ENCODE measurements at regions not wholly inside any gene's neighbourhood (a gene's known extent, or its start where the extent isn't known, plus 50 kb on each side); places are given as distances from the start of the nearest gene placed in this dataset.

DNA sequence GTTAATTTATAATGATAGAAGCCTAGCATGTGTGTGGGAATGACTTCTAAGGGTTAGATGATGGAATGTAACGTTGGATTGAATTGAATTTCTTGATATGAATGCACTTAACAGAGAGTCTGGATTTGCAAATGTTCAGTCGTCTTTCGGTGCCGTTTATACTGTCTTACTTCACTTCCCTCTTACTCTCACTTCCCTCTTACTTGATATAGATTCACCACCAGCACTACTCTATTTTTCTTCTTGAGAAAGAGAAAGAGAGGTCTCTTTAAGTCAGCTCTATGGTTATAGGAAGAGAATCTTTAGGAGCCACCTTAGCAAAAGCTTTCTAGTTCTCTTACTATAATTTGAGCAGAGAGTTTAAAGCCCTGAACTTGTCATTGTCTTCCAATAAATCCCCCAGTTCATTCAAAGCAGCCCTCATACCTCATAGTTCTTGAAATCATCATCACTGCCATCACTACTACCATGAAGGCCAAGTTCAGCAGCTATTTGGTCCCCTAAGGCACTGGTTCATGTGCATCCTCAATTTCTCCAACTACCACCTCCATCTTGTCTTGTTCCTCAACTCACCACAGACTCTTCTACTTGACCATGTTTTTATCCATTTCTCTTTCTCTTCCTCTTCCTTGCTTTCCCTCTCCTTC, 501.7 kb upstream of the TCF4 start:
- Histone ChIP-seq H3K27ac (ENCODE audit: low read depth, low read length) (no peak overlapping the region), H3K9me3 (ENCODE audit: control insufficient read depth, insufficient read depth, low read length) (no peaks in the 10 kb centered on the region), H3K4me3 (ENCODE audit: low read depth, low read length) (no peak overlapping the region), H3K27me3 (ENCODE audit: control insufficient read depth, insufficient read depth, low read length) (no peaks in the 10 kb centered on the region)
- ChIA-PET POLR2A (no interaction called here), CTCF (no interaction called here)
- TF ChIP-seq, protein P1, sequence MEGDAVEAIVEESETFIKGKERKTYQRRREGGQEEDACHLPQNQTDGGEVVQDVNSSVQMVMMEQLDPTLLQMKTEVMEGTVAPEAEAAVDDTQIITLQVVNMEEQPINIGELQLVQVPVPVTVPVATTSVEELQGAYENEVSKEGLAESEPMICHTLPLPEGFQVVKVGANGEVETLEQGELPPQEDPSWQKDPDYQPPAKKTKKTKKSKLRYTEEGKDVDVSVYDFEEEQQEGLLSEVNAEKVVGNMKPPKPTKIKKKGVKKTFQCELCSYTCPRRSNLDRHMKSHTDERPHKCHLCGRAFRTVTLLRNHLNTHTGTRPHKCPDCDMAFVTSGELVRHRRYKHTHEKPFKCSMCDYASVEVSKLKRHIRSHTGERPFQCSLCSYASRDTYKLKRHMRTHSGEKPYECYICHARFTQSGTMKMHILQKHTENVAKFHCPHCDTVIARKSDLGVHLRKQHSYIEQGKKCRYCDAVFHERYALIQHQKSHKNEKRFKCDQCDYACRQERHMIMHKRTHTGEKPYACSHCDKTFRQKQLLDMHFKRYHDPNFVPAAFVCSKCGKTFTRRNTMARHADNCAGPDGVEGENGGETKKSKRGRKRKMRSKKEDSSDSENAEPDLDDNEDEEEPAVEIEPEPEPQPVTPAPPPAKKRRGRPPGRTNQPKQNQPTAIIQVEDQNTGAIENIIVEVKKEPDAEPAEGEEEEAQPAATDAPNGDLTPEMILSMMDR (IDR thresholded peaks at IDR 0.05; ENCODE audit: low read depth, low read length), result no peak
- DNase-seq (ENCODE audit: low read depth, low spot score), result no peak

DNA sequence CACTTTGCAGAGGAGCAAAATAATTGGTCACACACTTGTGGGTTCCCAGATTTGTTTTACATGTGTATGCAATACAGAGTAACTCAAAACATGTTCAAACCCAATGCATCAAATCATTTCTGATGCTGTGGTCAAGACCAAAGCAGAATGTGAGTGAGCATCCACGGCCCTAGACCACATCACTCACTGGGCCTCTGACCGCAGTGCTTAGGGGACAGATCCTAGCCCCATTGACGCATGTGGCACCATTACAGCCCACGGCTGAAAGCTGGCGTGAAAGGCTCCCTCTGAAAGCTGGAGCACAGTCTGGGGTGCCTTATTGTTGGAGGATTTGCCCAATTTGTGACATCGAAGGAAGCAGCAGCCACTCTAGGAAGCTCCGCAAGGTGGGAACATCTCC, 498.8 kb upstream of the TCF4 start:
- DNase-seq (ENCODE audit: low read depth, low spot score), result no peak
- Histone ChIP-seq H3K27ac (ENCODE audit: low read depth, low read length) (no peak overlapping the region), H3K4me3 (ENCODE audit: low read depth, low read length) (no peak overlapping the region), H3K9me3 (ENCODE audit: control insufficient read depth, insufficient read depth, low read length) (no peaks in the 10 kb centered on the region), H3K27me3 (ENCODE audit: control insufficient read depth, insufficient read depth, low read length) (no peaks in the 10 kb centered on the region)
- POLR2A ChIA-PET, result interaction anchor here (0.6 kb wide), 1 partner anchor 514 kb away, joined by 6 read pairs; no protein-coding TSS in a partner anchor
- CTCF ChIA-PET, result no interaction called here
- TF ChIP-seq, protein P1 (IDR thresholded peaks at IDR 0.05; ENCODE audit: low read depth, low read length), result no peak

DNA sequence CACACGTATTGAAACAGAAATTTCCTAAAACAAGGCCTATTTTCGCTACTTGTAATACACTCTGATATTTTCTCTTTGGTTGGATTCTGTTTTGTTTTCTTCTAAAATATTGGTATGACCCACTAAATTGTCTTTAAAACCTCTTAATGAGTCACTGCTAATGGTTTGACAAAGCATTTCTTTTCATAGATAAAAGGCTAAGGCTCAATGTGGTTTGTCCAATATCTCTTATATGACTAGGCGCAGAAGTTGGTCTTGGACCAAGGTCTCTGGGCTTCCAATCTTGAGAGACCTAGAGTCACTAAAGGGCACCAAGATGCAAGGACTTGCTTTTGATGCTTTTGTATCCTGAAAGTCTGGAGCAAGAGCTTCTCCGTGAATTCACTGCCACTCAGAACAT, 498.2 kb upstream of the TCF4 start:
- H3K27ac ChIP-seq (ENCODE audit: low read depth, low read length), result no peak overlapping the region
- DNase-seq (ENCODE audit: low read depth, low spot score), result no peak
- ChIA-PET POLR2A (no interaction called here), CTCF (interaction anchor here (0.5 kb wide), 1 partner anchor 764 kb away, joined by 3 read pairs; no protein-coding TSS in a partner anchor)
- TF ChIP-seq, protein P1 (IDR thresholded peaks at IDR 0.05; ENCODE audit: low read depth, low read length), result no peak
- no peaks in the 10 kb centered on the region for H3K27me3 ChIP-seq (ENCODE audit: control insufficient read depth, insufficient read depth, low read length)
- no peak overlapping the region for H3K4me3 ChIP-seq (ENCODE audit: low read depth, low read length)
- no peaks in the 10 kb centered on the region for H3K9me3 ChIP-seq (ENCODE audit: control insufficient read depth, insufficient read depth, low read length)

DNA sequence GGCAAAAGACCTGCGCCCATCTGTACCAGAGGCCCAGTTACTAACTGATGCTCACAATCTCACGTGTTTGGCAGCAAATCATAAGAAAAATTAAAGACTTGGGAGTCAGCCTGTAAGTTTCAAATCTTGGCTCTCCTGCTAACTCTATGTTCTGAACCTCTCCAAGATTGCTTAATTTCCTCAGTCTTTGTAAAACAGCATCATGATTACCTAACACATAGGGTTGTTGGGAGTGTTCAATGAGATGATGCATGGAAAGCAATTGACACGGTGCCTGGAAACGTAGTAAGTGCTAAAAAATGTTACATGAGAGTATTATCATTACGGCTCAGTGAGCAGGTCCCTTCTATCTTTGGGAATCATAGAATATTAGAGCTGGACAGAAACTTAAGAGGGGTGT, 497.6 kb upstream of the TCF4 start:
- Histone ChIP-seq H3K27me3 (ENCODE audit: control insufficient read depth, insufficient read depth, low read length) (no peaks in the 10 kb centered on the region), H3K9me3 (ENCODE audit: control insufficient read depth, insufficient read depth, low read length) (no peaks in the 10 kb centered on the region), H3K27ac (ENCODE audit: low read depth, low read length) (no peak overlapping the region), H3K4me3 (ENCODE audit: low read depth, low read length) (no peak overlapping the region)
- ChIA-PET CTCF (interaction anchor here (0.5 to 2.5 kb wide), 2 partner anchors 491 to 764 kb away, joined by 3 to 8 read pairs; no protein-coding TSS in a partner anchor), POLR2A (no interaction called here)
- peak; percentile 30 for DNase-seq (ENCODE audit: low read depth, low spot score)
- TF ChIP-seq, protein P1 (IDR thresholded peaks at IDR 0.05; ENCODE audit: low read depth, low read length), result no peak

DNA sequence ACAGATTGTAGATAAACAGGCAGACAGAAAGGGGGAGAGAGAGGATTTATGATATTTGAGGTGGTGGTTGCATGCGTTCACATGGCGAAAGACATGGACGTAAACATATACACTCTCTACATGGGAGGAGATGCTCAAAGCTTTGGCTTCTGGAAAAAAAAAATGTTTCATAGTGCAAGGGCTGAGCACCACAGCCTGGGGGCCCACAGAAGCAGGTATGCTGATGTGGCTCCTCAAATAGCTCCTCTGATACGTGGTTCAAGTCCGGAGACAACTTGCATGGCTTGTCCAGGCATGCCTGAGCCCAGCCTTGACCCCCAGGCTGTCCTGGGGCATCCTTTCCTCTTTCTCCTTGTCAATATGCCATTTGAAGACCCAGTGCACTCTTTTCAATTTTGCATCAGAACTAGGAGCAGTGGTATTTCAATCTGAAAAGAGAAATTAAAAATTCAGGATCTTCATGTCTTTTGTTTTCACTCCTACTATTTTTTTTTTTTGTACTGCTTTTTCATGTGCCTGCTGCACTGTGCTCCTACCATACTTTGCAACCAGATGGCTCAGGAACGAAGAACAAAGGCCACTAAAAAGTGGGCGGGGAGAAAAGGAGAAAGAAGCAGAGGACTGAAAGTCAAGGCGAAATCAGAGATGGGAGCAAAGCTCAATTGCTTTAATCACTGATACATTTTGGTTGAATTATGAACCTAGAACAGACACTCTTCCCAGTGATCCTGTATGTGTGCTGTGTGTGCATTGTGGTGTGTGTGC, 495.7 kb upstream of the TCF4 start:
- peak overlapping the region; percentile 77 for H3K27ac ChIP-seq (ENCODE audit: low read depth, low read length)
- H3K4me3 ChIP-seq (ENCODE audit: low read depth, low read length), result no peak overlapping the region
- ChIA-PET POLR2A (interaction anchor here (0.8 to 1.6 kb wide), 5 partner anchors 57 to 364 kb away, joined by 3 to 7 read pairs (median 5); no protein-coding TSS in a partner anchor), CTCF (interaction anchor here (0.8 to 2.5 kb wide), 3 partner anchors 117 to 493 kb away, joined by 3 to 8 read pairs (median 3); no protein-coding TSS in a partner anchor)
- no peak for DNase-seq (ENCODE audit: low read depth, low spot score)
- H3K27me3 ChIP-seq (ENCODE audit: control insufficient read depth, insufficient read depth, low read length), result no peaks in the 10 kb centered on the region
- no peaks in the 10 kb centered on the region for H3K9me3 ChIP-seq (ENCODE audit: control insufficient read depth, insufficient read depth, low read length)
- TF ChIP-seq, protein P1 (IDR thresholded peaks at IDR 0.05; ENCODE audit: low read depth, low read length), result peak; percentile 19; the same call in 1 of the 2 replicates

All from AG04450 (cell line).